NB4 (cell line): ENCODE measurements at regions not wholly inside any gene's neighbourhood (a gene's known extent, or its start where the extent isn't known, plus 50 kb on each side); places are given as distances from the start of the nearest gene placed in this dataset.

Experiments
- DNase-seq: peaks from one replicate; pipeline ENCODE4 v3.0.0; 2010; ENCODE audit warnings: low read depth
- H3K4me3 ChIP-seq: one replicate; pipeline ENCODE4 v1.5.1; 2011; ENCODE audit warnings: mild to moderate bottlenecking, low read depth, low read length, moderate library complexity
- MYC ChIP-seq: IDR thresholded peaks from 2 replicates; pipeline ENCODE4 v1.6.1; 2011; ENCODE audit warnings: low read depth, low read length
- POLR2A ChIP-seq: IDR thresholded peaks from 2 replicates; pipeline ENCODE4 v1.6.1; 2011; ENCODE audit warnings: mild to moderate bottlenecking; ENCODE audit not compliant: insufficient read length; ENCODE audit errors: extremely low read depth
- TF ChIP-seq, protein P1 (sequence below): IDR thresholded peaks from one replicate; pipeline ENCODE4 v1.5.1; 2012; ENCODE audit warnings: low read depth, low read length
- TF ChIP-seq, protein P2 (sequence below): IDR thresholded peaks from 2 replicates; pipeline ENCODE4 v1.6.1; 2011; ENCODE audit warnings: low read depth, low read length

DNA sequence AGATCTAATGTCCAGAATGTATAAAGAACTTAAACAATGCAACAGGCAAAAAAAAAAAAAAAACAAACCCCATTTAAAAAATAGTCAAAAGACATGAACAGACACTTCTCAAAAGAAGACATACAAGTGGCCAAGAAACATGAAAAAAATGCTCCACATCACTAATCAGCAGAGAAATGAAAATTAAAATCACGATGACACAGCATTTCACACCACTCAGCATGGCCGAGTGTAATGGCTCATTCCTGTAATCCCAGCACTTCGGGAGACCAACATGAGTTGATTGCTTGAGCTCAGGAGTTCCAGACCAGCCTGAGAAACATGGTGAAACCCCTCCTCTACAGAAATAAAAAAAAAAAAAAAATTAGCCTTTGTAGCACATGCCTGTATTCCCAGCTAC lies 701.4 kb upstream of the NRSN1 start:
- TF ChIP-seq POLR2A, result no peak
- DNase-seq, result no peak
- no peak overlapping the region for H3K4me3 ChIP-seq

DNA sequence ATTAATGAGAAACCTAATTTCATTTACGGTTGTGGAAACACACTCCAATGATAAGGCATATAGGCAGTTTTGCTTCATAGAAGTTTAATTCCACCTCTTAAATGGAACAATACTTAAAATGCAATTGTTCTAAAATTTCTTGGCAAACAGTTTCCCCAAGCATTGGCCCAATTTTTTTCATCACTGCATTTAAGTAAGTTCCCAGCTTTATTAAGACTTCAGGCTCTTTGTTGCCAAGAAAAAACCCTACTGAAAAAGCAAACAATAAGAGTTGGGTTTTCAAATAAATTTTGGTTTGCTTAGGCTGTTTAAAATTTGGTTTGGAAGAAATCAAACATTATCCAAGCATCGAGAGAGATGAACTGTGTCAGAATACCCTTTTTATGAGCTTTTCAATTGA lies 690.9 kb upstream of the NRSN1 start:
- DNase-seq, result no peak
- H3K4me3 ChIP-seq, result no peak overlapping the region

DNA sequence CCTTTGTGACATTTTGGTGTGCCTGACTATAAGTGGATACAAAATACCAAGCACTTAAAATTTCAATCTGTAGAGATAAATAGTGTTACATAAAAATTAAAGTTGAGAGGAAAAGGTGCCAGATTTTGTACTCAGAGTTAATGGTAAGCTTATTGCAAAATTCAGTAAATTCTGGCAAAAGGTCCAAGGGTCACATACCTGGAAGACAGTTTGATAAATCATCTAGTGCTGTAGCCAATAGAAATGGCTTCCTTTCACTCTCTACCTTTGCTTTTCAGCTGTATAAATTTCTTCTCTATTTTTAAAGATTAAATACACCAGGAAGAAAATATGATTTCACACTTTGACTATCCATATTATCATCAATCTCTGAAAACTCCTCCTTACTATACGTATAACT lies 690.2 kb upstream of the NRSN1 start:
- TF ChIP-seq, protein P1, sequence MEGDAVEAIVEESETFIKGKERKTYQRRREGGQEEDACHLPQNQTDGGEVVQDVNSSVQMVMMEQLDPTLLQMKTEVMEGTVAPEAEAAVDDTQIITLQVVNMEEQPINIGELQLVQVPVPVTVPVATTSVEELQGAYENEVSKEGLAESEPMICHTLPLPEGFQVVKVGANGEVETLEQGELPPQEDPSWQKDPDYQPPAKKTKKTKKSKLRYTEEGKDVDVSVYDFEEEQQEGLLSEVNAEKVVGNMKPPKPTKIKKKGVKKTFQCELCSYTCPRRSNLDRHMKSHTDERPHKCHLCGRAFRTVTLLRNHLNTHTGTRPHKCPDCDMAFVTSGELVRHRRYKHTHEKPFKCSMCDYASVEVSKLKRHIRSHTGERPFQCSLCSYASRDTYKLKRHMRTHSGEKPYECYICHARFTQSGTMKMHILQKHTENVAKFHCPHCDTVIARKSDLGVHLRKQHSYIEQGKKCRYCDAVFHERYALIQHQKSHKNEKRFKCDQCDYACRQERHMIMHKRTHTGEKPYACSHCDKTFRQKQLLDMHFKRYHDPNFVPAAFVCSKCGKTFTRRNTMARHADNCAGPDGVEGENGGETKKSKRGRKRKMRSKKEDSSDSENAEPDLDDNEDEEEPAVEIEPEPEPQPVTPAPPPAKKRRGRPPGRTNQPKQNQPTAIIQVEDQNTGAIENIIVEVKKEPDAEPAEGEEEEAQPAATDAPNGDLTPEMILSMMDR, result no peak
- TF ChIP-seq, protein P2, sequence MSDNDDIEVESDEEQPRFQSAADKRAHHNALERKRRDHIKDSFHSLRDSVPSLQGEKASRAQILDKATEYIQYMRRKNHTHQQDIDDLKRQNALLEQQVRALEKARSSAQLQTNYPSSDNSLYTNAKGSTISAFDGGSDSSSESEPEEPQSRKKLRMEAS, result no peak
- TF ChIP-seq POLR2A (no peak), MYC (no peak)
- no peak for DNase-seq
- no peak overlapping the region for H3K4me3 ChIP-seq

More for the DNA sequence above, 690.9 kb upstream of the NRSN1 start:
- TF ChIP-seq MYC (no peak), POLR2A (no peak)
- TF ChIP-seq, protein P2, result no peak
- TF ChIP-seq, protein P1, result no peak

DNA sequence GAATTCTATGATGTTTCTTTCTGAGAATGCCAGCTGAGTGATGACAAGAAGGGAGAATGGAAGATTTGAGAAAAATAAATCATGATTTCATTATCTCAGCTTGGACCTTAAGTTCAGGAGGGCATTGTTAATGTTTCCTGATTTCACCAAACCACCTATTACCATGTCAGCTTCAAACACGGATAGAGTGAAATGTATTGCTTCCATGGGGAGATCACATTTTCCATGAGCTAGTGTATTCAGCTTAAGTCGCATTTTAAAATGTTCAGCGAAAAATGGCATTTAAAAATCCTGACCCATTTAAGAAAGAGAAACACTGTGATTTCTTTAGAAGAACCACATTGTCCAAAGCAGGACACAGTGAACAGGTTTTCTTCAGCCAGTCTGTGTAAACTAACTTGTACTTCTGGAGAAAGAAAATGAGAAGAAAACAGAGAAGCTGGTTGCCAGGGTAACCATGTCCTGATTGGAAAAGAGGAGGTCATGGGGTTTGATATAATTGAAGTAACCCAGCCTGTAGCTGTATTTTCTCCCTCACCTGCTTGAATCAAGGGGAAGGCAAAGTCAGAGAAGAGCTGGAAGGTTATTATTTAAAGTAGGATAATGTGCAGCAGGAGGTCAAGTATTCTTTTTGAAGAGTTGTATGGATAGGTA lies 684.1 kb upstream of the NRSN1 start:
- TF ChIP-seq, protein P2, result no peak
- DNase-seq, result no peak

DNA sequence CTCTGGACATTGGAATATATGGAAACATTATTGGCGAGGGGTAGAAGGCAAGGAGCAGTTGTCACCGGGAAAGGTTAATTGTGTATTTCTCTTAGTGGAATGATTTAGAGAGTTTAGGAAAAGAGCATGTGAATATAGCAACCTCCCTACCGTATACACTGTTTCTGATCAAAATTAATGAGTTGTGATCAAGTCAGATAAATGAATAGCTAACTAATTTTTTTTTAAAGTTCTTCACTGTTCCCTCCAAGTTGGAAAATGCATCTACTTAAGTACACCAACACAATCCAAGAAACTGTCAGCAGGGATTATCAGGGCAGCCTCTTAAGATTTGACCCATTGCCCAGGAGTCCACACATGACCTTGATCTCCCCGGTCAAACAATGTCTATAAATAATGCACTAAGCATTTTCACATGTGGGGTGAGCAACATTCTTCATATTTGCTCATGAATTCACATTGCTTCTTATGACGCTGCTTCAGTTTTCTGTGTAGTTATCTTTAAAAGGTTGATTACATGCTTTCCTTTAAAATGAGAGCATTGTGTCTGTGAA lies 680.8 kb upstream of the NRSN1 start:
- DNase-seq, result no peak
- no peak overlapping the region for H3K4me3 ChIP-seq
- TF ChIP-seq, protein P2, result no peak
- no peak for TF ChIP-seq POLR2A

More for the DNA sequence above, 684.1 kb upstream of the NRSN1 start:
- no peak overlapping the region for H3K4me3 ChIP-seq

DNA sequence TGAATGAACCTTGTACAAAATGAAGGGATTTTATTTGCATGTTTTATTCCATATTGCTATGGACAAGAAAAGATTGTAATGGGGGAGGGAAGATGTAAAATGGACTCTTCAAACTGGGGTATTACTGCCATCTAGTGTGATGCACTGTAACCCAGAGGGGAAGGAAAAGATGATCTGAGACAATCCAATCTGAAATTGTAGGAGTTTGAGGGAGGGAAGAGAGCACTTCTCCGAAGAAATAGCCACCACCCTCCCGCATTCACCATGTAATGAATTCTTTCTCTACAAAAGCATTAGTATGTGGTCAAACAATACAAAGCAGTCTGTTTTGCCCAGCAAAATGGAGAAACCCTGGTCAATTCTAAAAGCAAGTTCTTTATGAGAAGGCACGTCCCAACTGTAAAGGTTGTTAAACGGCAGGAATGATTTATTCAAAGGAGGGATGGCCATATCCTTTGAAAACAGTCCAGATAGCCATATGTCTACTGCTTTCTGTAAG lies 679.5 kb upstream of the NRSN1 start:
- TF ChIP-seq MYC (no peak), POLR2A (no peak)
- no peak overlapping the region for H3K4me3 ChIP-seq
- DNase-seq, result peak; percentile 18

DNA sequence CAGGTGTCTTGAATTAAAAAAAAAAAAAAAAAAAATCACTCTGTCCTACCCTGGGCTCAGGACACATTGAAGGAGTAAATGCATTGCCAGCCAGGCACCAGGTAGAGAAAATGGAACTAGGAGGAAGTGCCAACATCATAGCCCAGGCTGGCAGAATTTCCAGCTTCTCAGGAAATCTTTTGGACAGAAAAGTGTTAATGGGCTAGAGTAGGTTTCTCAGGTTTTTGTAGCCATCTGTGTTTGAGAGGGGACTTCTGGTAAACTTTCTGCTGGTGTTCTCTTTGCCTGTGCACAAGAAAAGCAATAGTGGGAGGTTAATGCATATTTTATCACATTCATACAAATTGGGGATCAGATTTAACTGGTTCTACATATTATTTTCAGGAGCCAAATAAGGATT lies 678.3 kb upstream of the NRSN1 start:
- no peak overlapping the region for H3K4me3 ChIP-seq

More for the DNA sequence above, 678.3 kb upstream of the NRSN1 start:
- no peak for DNase-seq
- TF ChIP-seq, protein P1, result no peak
- no peak for TF ChIP-seq POLR2A
- no peak for TF ChIP-seq MYC
- TF ChIP-seq, protein P2, result no peak
